Stomach (tissue), 4 donors: ENCODE measurements at regions not wholly inside any gene's neighbourhood (a gene's known extent, or its start where the extent isn't known, plus 50 kb on each side); places are given as distances from the start of the nearest gene placed in this dataset.

ENCODE experiments used
- CTCF ChIP-seq, 7 experiments: fragments of 450-650 bp in 4 of 7; fragments of 200-600 bp in 3 of 7; sonication (generic) in 3 of 7; IDR thresholded peaks; one replicate each; pipeline ENCODE4 v1.5.1; 2016 to 2019; ENCODE audit warnings: antibody characterized with exemption in 7 of 7, control low read depth in 2 of 7, mild to moderate bottlenecking in 1 of 7
- POLR2AphosphoS5 ChIP-seq, 3 donors: sonication (generic); formaldehyde crosslinking; IDR thresholded peaks; one replicate each; pipeline ENCODE4 v1.6.1; 2016; ENCODE audit warnings: antibody characterized with exemption in 3 of 3

- TF ChIP-seq CTCF (IDR thresholded peaks at IDR 0.05) (no peak), POLR2AphosphoS5 (IDR thresholded peaks at IDR 0.05) (no peak)
These were observed 146.8 kb downstream of the SMAD6 start for GRCh38 chr15:66848686-66849392.
